HG03558 (cell line): ENCODE measurements at regions not wholly inside any gene's neighbourhood (a gene's known extent, or its start where the extent isn't known, plus 50 kb on each side); places are given as distances from the start of the nearest gene placed in this dataset.
A peak's percentile ranks its signal among the peaks of the same experiment; 100 is the strongest.

Experiments used
- ATAC-seq: cut with Tn5 transposase; IDR thresholded peaks from one replicate; pipeline ENCODE4 v1.9.1; 2021; ENCODE audit warnings: moderate number of reproducible peaks; ENCODE audit not compliant: unreplicated experiment; ENCODE audit errors: extremely low read depth

- ATAC-seq: no peak
Measured at GRCh38 chr6:91786474-91787184, 1199.8 kb upstream of the MAP3K7 start.

DNA sequence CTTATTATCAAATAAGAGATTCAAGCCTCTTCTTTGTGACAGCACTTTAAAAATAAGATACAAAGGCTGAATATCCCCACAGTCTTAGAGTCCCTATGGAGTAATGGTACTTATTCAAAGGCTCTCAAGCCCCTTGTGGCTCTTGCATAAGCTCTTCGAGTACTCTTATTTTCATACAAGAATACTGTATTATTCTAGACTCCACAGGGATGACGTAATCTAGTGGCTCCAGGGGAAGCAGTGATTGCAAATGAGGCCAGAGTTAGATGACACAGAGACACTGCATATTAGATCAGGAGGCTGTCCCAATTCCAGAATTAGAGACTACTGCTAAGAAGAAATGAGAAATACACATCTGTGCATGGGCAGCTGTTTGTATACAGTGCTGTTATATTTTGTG lies 1195.9 kb upstream of the MAP3K7 start:
- no peak for ATAC-seq

- no peak for ATAC-seq
Measured at GRCh38 chr6:91781946-91782345, 1195.1 kb upstream of the MAP3K7 start.

GRCh38 chr6:91780270-91780669 lies 1193.4 kb upstream of the MAP3K7 start:
- ATAC-seq: no peak

- ATAC-seq: no peak
Measured at GRCh38 chr6:91761621-91762020, 1174.7 kb upstream of the MAP3K7 start.

- ATAC-seq: no peak
Measured at GRCh38 chr6:91754691-91755090, 1167.8 kb upstream of the MAP3K7 start.

DNA sequence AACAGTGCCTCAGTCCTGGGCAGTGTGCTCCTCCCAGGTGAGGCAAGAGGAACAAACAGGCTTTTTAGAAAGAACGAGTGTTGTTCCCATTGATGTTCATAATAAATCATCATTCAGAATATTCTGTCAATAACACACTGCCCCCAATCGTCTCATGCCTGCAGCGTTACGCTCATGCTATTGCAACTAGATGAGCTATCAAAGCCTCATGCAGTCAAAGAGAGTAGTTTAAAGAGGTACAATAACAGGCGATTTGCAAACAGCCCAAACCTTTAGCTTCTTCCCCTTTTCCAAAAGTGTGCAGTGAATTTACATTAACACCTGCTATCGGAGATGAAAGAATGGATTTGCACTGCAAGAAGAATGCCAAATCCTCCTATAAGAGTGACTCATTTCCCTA lies 1164.7 kb upstream of the MAP3K7 start:
- no peak for ATAC-seq

GRCh38 chr6:91744566-91744965 lies 1157.7 kb upstream of the MAP3K7 start:
- no peak for ATAC-seq

DNA sequence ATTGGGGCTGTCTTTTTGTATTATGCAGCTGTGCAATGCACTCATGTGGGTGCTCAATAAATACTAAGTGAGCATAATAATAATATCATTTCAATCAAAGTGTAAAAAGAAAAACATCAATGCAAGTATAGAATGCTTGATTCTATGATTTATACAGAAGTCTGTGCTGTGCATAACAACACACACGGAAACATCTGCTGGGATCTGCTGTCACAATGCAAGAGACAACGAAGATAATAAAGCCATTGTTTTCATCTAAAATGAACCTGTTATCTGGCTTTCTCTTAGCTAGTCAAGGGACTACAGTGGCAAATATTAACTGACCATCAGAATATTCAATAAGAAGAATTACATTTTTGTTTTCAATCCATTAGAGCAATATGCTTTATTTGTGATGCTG lies 1156.9 kb upstream of the MAP3K7 start:
- no peak for ATAC-seq

DNA sequence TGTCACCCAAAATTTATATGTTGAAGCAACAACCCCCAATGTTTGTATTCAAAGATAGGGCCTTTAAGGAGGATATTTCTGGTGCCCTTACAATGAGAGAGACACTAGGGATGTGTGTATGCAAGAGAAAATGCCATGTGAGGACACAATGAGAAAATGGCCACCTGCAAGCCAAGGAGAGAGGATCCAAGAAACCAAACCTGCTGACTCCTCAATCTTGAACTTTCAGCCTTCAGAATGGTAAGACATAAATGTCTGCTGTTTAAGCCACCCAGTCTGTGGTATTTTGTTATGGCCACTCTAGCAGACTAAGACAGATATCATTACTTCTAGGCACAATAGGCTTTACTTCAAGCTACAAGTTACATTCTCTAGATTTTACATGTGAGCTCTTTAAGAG lies 1145.1 kb upstream of the MAP3K7 start:
- no peak for ATAC-seq

DNA sequence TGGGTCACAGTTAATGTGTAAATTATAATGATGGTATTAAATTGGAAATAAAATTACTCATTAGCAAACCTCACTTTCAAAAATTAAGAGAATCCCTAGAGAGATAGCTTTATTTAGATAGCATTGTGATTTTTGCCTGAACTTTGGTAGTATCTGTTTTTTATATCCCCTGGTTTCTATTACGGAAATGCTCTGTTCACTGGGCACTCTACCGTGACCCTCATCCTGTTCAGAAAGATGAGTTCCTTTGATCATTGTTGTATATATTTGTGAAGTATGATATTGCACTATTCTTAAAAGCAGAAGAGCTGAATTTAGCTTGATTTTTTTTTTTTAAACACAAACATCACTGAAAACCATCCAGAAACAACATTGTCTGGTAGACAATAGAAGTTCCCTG lies 1143.8 kb upstream of the MAP3K7 start:
- ATAC-seq: no peak

DNA sequence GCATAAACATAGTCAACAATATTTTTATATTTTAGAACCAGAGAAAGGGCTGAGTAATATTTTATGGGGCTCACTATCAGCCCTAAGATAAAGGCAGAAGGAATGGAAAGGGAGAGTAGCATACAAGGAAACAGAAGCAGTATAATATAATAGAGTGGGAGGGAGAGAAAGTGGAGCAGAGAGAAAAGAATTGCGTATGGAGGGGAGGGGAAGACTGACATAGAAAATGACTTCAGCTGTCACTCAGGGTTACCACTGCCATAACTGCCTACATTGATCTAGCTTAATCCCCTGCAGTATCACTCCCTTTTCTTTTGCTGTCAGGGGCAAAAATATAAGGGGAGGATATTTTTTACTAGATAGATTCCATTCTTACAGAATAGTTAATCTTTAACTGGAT lies 1133.5 kb upstream of the MAP3K7 start:
- ATAC-seq: no peak

- no peak for ATAC-seq
Measured at GRCh38 chr6:91719414-91719813, 1132.5 kb upstream of the MAP3K7 start.

- peak; percentile 45 for ATAC-seq
Measured at GRCh38 chr6:91718198-91718597, 1131.3 kb upstream of the MAP3K7 start.

GRCh38 chr6:91717094-91717493 lies 1130.2 kb upstream of the MAP3K7 start:
- no peak for ATAC-seq

GRCh38 chr6:91716361-91716760 lies 1129.5 kb upstream of the MAP3K7 start:
- no peak for ATAC-seq

DNA sequence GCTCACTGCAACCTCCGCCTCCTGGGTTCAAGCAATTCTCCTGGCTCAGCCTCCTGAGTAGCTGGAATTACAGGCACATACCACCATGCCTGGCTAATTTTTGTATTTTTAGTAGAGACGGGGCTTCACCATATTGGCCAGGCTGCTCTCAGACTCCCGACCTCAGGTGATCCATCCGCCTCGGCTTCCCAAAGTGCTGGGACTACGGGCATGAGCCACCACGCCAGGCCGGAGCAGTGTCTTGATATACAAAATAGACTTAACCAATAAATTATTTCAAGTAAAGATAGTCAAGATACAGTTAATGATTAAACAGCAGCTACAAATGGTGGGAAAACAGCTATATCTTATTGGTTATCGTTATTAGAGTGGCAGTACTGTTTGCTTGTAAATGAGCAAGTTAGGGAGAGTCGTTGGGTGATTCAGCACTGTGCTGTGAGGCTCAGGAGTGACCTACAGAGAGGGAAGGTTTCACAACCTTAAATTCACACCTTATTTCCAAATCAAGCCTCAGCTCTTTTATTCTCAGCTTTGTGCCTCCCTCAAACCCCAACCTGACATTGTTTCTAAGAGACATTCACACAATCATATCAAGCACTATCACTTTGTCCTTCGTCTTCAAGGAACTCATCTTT lies 1128.4 kb upstream of the MAP3K7 start:
- ATAC-seq: no peak

DNA sequence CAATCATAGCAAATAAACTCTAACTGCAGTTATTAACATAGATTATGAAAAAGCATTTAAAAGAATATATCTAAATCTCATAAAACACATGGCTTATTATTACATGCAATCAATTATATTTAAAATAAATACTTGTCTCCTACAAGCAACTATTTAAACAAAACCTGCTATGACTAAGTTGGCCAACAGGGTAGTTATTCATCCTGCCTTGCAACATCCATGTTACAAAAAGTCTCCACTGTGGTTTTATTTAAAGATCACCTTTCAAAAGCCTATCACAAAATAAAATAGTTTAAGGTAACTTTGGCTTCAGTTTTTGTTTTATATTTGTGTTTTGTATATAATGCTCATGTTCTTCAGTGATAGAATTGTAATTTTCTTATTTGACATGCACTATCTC lies 1127.0 kb upstream of the MAP3K7 start:
- no peak for ATAC-seq

DNA sequence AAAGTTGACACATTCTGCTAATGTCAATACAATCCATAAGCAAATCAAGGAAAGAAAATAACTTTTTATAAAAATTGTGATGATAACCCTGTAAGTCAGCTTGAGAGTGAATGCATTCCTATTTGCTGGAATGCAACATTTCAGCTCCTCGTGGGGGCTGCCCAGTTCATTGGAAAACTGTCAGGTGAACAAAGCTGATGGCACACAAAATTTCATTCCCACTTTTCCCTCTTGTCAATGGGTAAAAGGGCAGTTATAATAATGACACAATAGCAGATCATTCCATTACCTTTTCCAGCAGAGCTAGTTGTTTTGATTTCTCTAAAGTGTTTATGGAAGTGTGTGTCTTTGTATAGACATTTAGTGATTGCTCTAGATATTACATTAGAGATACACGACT lies 1124.6 kb upstream of the MAP3K7 start:
- ATAC-seq: no peak

GRCh38 chr6:91710342-91710741 lies 1123.5 kb upstream of the MAP3K7 start:
- ATAC-seq: no peak

GRCh38 chr6:91708534-91708933 lies 1121.7 kb upstream of the MAP3K7 start:
- ATAC-seq: no peak

GRCh38 chr6:91705646-91706045 lies 1118.8 kb upstream of the MAP3K7 start:
- no peak for ATAC-seq
